ENCODE measurements at regions not wholly inside any gene's neighbourhood (a gene's known extent, or its start where the extent isn't known, plus 50 kb on each side); places are given as distances from the start of the nearest gene placed in this dataset.
A peak's percentile ranks its signal among the peaks of the same experiment; 100 is the strongest.

- peaks cover 4% of the 10 kb centered on the region for H3K4me1 Mint-ChIP-seq (ENCODE audit: low read depth)
- no peak overlapping the region for H3K27ac Mint-ChIP-seq
- H3K27me3 Mint-ChIP-seq, result peaks cover 10% of the 10 kb centered on the region
- no peak overlapping the region for H3K4me3 Mint-ChIP-seq (ENCODE audit: low read depth)
- H3K9me3 Mint-ChIP-seq (ENCODE audit: low read depth), result peaks cover 3% of the 10 kb centered on the region
- no peak for DNase-seq (ENCODE audit: low spot score, unreplicated experiment)
- H3K36me3 Mint-ChIP-seq (ENCODE audit: insufficient read depth), result no peaks in the 10 kb centered on the region
- TF ChIP-seq CTCF (IDR thresholded peaks at IDR 0.05; ENCODE audit: unreplicated experiment), result no peak
Measured at GRCh38 chr4:53932796-53933610, 131.4 kb downstream of the CHIC2 start.

GRCh38 chr4:53931461-53931961 lies 132.9 kb downstream of the CHIC2 start:
- Mint-ChIP-seq H3K36me3 (ENCODE audit: insufficient read depth) (no peaks in the 10 kb centered on the region), H3K27ac (no peak overlapping the region), H3K27me3 (peaks cover 15% of the 10 kb centered on the region), H3K4me3 (ENCODE audit: low read depth) (no peak overlapping the region), H3K9me3 (ENCODE audit: low read depth) (peaks cover 3% of the 10 kb centered on the region), H3K4me1 (ENCODE audit: low read depth) (peaks cover 1% of the 10 kb centered on the region)
- no peak for TF ChIP-seq CTCF (IDR thresholded peaks at IDR 0.05; ENCODE audit: unreplicated experiment)
- no peak for DNase-seq (ENCODE audit: low spot score, unreplicated experiment)

- peaks cover 1% of the 10 kb centered on the region for H3K4me1 Mint-ChIP-seq (ENCODE audit: low read depth)
- peak; percentile 28 for DNase-seq (ENCODE audit: low spot score, unreplicated experiment)
- H3K27me3 Mint-ChIP-seq, result peaks cover 24% of the 10 kb centered on the region
- peaks cover 3% of the 10 kb centered on the region for H3K9me3 Mint-ChIP-seq (ENCODE audit: low read depth)
- TF ChIP-seq CTCF (IDR thresholded peaks at IDR 0.05; ENCODE audit: unreplicated experiment), result peak; percentile 79
- H3K36me3 Mint-ChIP-seq (ENCODE audit: insufficient read depth), result no peaks in the 10 kb centered on the region
- H3K4me3 Mint-ChIP-seq (ENCODE audit: low read depth), result no peak overlapping the region
- H3K27ac Mint-ChIP-seq, result no peak overlapping the region
Measured at GRCh38 chr4:53929955-53930798, 134.2 kb downstream of the CHIC2 start.

- TF ChIP-seq CTCF (IDR thresholded peaks at IDR 0.05; ENCODE audit: unreplicated experiment), result no peak
- peaks cover 3% of the 10 kb centered on the region for H3K9me3 Mint-ChIP-seq (ENCODE audit: low read depth)
- peaks cover 1% of the 10 kb centered on the region for H3K4me1 Mint-ChIP-seq (ENCODE audit: low read depth)
Measured at GRCh38 chr4:53929311-53929710, 135.1 kb downstream of the CHIC2 start.

GRCh38 chr4:53928825-53929224 lies 135.6 kb downstream of the CHIC2 start:
- no peak overlapping the region for H3K4me3 Mint-ChIP-seq (ENCODE audit: low read depth)
- peaks cover 4% of the 10 kb centered on the region for H3K4me1 Mint-ChIP-seq (ENCODE audit: low read depth)
- H3K27ac Mint-ChIP-seq, result no peak overlapping the region
- TF ChIP-seq CTCF (IDR thresholded peaks at IDR 0.05; ENCODE audit: unreplicated experiment), result no peak
- no peaks in the 10 kb centered on the region for H3K36me3 Mint-ChIP-seq (ENCODE audit: insufficient read depth)
- peaks cover 37% of the 10 kb centered on the region for H3K27me3 Mint-ChIP-seq
- peaks cover 3% of the 10 kb centered on the region for H3K9me3 Mint-ChIP-seq (ENCODE audit: low read depth)
- no peak for DNase-seq (ENCODE audit: low spot score, unreplicated experiment)

More at GRCh38 chr4:53929311-53929710, 135.1 kb downstream of the CHIC2 start:
- H3K27ac Mint-ChIP-seq, result no peak overlapping the region
- DNase-seq (ENCODE audit: low spot score, unreplicated experiment), result no peak
- peaks cover 33% of the 10 kb centered on the region for H3K27me3 Mint-ChIP-seq
- no peaks in the 10 kb centered on the region for H3K36me3 Mint-ChIP-seq (ENCODE audit: insufficient read depth)
- no peak overlapping the region for H3K4me3 Mint-ChIP-seq (ENCODE audit: low read depth)
